Glomerular endothelial cell (primary cell): ENCODE measurements at regions not wholly inside any gene's neighbourhood (a gene's known extent, or its start where the extent isn't known, plus 50 kb on each side); places are given as distances from the start of the nearest gene placed in this dataset.

Experiments used
- DNase-seq: peaks from one replicate; pipeline ENCODE4 v3.0.0-alpha.2; 2011; ENCODE audit warnings: low read depth, low spot score; ENCODE audit errors: extremely low read depth

DNA sequence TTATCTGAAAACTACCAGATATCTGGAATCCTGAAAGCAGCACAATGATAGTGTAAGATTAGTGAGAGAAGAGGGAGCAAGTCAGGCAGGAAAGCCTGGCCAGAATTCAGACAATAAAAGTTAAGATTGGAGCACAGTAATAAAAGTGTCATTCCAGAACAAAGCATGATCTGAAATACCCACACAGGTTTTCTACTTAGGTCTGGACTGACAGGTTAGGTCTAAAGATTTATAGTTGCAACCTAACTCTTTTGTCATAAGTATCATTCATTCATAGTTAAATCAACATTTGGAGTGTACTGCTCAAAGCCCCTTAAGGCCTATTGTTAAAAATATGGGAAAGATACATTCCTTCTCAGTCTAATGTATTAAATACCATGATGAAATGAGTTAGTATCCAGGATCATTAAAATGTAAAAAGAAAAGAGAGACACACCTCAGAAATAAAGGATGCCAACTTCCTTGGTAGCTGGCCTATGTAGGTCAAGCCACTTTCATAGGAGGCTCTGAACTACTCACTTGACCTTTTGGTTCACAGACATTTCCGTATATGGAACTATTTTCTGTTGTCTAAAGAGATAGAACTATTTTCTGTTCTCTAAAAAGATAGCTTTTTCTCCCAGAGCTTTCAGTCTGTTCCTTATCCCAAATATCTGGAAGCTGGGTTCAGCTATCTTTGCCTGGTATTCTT lies 105.2 kb downstream of the FAS start:
- no peak for DNase-seq

DNA sequence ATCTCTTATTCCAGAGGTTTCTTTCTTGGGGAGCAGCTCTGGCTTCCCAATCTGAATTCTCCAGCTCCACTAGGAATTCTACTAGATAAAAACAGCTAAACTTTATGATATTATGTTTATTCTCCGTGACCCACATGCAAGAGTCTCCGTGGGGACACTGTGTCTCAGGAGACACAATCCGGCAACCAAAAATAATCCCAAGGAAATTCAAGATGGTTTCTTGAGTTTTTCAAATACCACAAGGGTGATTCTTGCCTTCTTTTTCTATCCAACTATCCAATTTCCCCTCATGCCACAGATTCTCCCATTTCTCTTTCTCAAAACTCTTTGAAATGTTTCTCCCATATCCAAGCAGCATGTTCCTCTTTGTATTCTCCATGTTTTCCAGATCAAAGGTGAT lies 103.1 kb downstream of the FAS start:
- DNase-seq: no peak

DNA sequence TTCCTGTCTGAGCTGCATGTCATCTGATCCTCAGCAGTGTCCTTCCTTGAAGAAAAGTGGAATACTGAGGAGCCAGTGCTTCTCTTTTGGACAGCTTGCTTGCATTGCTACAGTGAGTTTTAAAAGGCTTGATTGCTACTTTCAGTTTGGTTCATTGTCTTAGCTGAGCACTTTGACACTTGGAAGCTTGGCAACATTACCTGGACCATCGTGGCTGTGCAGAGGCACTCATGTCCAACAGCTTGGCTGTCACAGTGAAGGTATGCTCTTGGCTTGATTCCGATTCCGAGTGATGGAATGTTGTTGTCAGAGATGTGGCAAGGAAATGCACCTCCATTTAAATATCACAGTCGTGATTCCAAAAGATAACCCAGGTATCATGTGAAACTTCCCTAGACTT lies 102.4 kb downstream of the FAS start:
- no peak for DNase-seq

DNA sequence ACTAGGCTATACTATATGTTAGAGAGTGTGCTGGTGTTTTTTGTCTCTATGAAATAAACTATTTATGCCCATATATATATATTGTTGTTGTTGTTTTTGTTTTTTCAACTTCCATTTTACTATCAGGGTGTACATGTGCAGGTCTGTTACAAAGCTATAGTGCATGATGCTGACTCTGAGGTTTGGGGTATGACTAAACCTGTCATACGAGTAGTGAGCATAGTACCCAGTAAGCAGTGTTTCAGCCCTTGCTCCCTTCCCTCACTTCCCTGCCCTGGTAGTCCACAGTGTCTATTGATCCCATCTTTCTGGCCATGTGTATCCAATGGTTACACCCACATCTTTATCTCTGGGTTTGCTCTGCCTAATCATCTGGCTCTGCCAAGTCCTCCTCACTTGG lies 101.8 kb downstream of the FAS start:
- DNase-seq: no peak

DNA sequence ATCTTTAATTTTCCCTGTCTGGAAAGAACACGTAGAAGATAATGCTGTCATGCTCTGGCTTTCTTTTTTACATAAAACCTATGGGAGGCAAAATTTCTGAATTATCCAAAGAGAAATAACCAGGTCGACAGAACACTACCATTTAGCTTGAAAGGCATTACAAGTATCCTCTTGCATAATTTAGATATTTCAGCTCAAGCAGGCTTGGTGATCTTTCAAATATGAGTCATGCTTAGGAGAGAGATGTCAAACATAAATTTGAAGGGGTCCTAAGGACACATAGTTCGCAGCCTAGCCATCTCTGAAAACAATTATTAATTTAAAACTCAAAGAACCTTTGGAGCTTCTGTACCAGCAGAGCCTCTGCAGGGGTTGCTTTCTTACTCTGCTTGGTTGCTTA lies 100.9 kb downstream of the FAS start:
- DNase-seq: no peak

DNA sequence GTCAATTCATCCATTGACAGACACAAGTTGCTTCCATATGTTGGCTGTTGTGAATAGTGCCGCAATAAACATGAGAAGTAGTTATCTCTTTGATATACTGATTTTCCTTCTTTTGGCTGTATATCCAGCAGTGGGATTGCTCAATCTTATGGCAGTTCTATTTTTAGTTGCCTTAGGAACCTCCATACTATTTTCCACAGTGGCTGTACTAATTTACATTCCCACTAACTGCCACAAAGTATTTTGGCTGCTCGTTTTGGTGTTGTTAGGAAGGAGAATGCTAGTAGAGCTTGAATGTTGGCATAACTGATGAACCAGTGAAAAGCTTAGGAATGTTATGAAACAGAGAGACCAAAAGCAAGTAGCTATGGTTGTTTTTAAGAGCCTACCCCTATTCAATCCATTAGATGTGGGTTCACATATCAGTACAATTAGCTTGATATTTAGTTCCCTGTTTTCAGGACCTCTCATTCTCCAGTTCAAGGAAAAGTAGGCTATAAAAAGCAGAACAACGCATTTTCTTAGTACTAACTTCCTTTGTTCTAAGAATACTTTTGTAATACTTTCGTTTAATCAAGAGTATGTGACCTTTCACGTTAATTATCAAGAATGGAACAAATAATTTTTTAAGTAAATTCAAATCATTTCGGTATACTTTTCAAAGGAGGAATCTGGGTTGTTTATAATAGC lies 100.3 kb downstream of the FAS start:
- DNase-seq: no peak

DNA sequence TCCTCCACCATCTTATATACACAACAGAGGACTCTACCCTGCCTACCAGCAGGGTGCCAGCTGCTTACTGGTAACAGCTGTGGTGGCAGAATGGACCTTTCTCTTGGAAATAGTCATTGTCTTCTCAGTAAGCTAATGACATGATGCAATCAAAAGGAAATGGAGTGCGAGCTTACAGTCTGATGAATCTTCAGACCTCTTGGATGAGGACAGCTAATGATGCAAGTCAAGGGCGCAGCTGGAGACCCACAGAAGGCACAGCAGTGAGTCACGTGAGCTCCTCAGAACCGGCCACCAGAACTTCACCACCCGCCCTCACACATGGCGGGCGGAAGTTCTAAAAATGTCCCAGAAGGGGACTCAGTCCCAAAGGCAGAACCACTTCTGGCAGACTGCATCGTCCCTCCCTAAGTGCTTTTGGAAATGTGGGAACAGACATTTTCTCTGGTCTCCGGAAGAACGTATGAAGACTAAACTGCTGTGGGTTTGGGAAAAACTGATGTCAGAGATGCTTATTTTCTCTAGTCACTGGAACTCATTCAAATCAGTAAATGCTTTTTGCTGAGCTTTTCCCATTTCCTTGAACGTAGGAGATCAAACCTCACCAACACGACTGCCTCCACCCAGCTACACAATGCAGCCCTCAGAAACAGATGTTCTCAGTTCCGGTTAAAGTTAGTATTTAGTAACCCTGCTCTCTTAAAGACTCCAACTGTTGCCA lies 96.4 kb downstream of the FAS start:
- DNase-seq: no peak

DNA sequence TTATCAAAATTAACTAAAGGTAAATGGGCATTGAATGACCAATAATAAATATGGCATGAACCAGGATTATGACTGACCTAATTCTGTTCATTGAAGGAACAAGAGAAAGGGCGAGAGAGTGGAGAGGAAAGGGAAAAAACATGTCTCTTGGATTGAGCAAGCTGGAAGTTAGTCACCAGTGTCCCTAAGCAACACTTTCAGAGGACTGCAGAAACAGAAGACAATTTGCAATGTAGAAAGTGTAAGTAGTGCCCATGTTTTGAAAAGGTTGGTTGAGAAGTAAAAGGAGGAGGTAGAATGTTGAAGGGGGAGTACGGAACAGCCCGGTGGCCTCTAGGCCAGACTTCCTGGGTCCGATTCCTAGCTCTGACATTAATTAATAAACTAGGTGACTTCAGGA lies 94.6 kb downstream of the FAS start:
- no peak for DNase-seq

DNA sequence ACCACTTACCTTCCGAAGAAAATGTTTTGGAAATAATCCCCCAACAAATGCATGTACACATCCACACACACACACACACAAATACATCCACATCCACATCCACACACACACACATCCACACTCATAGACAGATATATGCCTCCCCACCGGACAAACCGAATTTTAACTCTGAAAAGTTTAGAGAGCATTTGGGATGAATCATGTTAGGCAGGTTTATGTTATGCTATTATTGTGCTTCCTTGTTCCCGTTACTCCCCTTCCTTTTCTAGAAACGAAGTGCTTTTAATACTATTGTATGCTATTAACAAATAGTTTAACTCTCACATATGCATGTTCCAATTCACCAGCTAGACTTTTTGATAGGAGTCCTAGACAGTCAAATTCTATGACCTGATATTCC lies 91.5 kb downstream of the FAS start:
- no peak for DNase-seq

DNA sequence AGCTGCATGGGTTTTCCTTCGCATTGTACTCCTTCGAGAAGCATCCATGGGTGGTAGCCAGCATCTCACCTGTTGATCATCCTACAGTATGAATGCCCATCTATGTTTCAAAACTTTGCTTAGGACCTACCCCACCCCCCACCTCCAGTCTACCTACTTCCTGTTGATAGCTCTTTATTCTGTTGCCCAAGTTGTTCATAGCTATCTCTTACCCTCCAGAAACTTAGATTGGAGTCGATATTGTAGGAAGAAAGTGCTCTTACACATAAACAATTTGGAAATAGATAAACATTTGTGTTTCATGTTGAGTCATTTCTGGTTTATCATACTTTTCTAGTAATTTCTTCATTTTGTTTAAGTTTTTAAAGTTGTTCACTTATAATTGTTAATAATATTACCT lies 90.1 kb downstream of the FAS start:
- DNase-seq: no peak

DNA sequence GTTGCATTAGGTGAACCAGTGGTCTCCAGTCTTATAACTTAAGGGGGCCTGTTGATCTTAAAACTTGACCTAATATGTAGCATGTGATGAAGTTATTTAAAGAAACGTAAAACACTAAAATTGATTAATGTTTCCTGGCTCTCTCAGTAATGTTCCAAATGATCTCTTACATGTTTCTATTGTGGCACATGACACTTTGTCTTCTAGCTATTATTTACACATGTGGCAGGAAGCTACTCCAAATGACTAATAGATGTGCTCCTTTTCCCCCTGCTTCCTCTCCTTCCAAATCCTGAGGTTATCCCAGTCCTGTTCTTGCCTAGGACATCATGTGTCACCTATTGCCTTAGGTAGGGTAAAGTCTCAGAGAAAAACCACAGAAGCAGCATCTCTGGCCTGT lies 89.4 kb downstream of the FAS start:
- no peak for DNase-seq

DNA sequence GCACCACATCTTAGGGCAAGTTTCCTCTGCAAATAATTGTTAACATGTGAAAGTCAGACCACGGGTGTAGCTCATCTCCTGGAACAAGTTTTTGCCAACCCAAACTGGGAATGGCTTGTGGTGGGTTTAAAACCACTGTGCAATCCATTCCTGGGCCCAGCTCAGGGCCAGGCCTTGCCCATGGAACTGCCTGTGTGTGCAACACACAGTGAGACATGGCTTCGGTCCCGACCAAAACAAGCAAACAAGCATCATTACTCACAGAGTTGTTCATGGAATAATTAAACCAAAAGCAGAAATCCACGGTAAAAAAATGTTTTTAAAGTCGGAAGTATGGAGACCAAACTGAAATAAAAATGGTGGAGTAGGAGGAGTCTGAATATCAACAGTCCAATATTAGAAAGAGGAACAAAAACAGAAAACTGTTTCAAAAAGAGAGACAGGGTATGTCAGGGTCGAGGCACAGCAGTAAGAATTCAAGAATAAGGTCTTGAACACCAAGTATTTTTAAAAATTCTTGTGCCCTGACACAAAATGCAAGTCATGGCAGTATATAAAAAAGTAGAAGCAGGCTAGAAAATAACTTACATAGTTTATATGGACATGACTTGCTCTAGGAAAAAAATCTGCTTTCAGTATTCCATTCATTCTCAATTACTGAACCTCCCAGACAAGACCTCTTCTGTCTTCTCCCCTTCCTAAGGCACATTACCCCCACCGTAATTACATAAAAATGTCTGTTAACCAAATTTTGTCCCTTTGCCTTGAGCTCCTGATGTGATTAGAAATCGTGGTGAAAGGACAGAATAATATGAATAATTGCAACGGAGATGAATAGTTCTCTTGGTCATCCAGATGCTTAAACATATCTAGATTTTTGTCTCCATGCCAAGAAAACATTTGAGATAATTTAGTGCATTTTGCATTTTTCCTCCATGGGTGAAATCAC lies 88.4 kb downstream of the FAS start:
- no peak for DNase-seq

DNA sequence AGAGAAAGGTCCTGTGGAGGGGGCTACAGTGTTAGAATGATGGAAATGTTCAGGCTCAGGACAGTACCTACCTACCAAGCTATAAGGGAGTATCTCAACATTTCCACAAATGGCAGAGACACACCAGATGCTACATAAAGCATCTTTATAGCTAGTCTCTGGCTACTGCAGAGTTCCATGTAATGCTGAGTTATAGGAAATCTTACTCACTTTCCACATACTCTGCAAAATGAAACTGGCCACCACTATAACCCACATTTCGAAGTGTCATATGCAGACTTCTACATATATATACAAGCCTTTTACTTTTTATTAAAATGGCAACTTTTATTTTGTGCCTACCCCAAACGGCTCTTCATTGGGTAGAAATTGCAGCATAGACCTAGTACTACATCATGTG lies 85.5 kb downstream of the FAS start:
- no peak for DNase-seq

DNA sequence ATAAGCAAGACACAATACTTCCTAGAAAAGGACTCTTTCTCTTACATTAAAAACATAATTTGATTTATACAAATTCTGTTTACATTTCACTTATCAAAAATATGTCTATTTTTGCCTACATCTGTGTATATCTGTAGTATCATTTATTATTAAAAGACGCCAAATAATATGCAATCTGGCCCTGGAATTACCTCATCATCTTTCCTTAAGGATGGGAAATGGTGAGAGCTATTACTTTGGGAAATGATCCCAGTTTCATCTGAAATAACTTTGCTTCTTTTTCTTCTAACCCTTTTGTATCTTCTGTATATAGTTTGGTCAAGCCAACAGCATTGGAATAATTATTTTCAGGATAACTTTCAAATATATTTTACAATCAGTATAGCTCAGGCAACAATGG lies 85.0 kb downstream of the FAS start:
- DNase-seq: no peak

DNA sequence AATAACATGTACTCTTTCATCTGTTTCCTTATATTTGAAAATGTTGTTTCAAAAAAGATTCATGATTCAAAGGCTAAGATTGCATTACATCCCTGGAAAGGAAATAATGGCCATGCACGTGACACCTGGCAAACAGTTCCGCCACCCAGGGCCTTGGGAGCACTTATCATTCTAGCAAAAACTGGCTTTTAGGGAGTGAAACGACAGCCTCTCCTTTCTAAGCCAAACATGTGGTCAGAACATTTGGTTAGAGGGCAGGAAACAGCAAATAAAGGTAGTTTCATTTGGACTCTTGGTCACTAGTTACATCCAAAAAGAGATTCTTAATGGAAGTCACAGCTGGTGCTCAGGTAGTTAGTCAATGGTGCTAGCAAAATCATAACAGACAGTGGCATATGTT lies 83.5 kb downstream of the FAS start:
- DNase-seq: no peak

DNA sequence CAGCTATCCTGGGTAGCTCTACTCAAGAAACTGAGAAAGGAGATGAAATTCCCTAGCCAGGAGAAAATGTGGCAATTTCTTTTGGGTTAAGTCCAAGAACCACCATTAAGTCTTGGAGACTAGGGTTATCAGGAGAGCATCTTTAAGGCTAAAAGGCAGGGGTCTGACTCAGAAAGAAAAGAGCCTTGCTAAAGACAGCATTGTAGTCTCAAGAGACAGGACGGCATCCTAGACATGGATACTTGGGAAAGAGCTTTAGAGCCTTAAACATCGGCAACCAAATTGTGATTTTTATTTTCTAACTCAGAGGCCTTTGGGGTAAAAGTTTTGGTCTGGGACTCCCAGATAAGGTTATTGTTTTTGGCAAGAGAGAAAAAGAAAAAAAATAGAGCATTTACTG lies 83.1 kb downstream of the FAS start:
- no peak for DNase-seq

DNA sequence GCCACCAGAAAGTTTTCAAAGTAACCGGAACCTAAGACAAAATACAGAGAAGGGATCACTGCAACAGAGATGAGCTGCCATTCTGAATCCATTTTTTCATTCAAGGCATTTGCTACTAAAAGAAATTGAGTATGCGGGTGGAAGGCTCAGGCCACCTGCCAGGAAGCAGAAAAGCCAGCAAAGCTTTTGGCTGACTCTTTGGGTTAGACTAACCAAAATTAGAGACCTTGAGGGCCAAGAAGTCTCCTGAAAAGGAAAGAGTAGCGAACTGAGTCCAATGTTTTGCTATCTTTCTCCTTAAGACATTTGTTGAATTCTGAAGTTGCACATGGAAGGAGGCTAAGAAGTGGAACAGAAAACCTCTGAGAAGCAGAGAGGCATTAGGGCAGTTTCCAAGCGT lies 79.0 kb downstream of the FAS start:
- DNase-seq: no peak
